ENCODE measurements at regions not wholly inside any gene's neighbourhood (a gene's known extent, or its start where the extent isn't known, plus 50 kb on each side); places are given as distances from the start of the nearest gene placed in this dataset.

- no peak for DNase-seq
Observed at GRCh38 chr1:201660931-201661822, 122.2 kb downstream of the NAV1 start.

- no peak for DNase-seq
Observed at GRCh38 chr1:201661823-201662359, 123.0 kb downstream of the NAV1 start.

DNA sequence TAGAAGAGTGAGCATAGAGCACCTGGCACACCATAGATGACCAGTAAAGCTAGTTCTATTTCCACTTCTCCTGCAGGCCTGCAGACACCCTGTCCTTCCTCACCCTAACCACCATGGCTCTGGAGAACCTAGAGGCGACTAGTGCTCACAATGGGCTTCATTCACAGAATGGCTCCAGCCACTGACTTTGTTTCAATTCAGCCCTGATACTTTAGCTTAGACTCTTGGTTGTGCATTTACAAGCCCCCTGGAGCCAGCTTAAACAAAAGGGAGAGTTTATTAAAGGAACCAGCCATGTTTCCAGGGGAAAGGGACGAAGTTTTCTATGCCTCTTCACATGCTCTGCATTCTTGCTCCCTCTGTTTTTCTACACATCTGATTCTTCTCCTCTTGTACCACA lies 123.7 kb downstream of the NAV1 start:
- no peak for DNase-seq

DNA sequence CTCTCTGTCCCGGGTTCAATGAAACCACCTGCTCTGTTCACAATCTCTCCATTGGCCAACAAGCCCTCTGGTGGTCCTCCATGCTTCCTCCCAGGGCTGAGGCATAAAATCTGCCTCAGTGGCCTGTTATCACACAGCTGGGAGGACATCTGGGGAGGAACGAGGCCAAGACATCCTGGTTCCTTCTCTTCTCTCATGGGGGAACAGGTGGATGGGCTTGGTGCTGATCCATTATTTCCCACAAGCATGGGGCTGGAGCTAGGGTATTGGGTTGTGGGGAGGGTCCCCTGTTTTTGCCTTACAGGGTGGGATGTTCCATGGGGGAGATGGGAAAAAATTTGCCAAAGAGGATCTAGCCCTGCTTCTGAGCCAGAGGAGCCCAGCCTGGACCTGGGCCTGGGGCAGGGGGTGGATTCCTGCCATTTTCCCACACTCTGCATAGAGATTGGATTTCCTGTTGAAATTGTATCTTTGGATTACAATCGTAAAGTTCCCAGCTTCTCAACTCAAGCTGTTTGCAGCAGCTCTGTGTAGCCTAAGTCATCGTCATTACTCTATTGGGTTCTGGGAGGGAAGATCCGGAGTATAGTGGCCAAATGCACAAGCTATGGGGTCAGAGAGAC lies 124.7 kb downstream of the NAV1 start:
- no peak for DNase-seq

DNA sequence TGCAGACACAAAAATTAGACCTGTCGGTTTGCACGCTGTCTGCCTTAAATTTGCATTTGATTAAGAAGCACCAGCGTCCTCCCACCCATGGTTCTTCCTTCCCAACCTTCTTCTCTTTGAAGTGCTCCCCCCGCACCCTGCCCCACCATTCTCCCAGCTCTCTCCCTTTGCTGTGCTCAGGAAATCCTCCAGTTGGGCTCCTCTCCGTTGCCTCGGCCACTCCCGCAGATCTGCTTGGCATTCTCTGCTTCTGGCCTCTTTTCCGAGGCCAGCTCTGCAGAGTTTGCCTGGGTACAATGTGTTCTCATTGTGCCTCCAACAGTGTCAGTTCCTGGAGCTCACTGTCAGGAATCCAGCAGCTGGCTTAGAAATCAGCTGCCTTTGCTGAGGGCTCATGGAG lies 126.1 kb downstream of the NAV1 start:
- DNase-seq: no peak

- no peak for DNase-seq
Observed at GRCh38 chr1:201666102-201666501, 127.2 kb downstream of the NAV1 start.

DNA sequence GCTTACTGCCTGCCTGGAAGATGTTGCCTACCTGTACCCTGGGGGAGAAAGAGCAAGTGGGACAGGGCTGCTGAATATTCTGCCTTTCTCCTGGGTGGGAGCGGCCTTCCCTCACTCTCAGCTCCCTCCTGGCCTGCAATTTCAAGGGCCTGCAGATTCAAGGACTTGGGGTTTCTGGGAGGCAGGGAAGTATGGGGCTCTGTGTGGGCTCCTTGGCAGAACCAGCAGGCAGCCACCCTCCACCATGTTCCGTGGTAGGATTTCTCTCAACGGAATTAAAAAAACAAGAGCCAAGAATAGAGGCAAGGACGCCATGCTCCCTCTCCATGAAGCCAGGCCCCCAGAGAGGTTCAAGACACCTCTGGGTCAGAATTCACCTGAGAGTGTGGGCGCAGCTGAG lies 127.7 kb downstream of the NAV1 start:
- DNase-seq: no peak

DNA sequence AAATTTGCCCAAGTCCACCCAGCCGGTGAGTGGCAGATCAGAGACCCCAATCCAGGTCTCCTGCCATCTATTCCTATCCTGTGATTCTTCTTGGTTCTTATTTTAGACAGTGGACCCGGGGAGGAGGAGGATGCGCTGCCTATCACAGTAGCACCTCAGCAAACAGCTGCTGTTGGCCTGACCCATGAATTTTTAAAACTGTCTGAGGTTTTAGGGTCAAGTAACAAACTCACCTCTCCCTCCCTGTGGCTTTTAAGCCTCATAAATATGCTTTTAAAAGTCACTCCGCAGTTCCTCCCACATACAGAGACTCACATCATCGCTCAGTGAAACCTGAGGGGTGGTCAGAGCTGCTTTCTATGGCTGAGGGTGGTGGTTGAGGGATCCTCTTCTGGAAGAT lies 128.6 kb downstream of the NAV1 start:
- no peak for DNase-seq

GRCh38 chr1:201670517-201670916 lies 131.6 kb downstream of the NAV1 start:
- no peak for DNase-seq

DNA sequence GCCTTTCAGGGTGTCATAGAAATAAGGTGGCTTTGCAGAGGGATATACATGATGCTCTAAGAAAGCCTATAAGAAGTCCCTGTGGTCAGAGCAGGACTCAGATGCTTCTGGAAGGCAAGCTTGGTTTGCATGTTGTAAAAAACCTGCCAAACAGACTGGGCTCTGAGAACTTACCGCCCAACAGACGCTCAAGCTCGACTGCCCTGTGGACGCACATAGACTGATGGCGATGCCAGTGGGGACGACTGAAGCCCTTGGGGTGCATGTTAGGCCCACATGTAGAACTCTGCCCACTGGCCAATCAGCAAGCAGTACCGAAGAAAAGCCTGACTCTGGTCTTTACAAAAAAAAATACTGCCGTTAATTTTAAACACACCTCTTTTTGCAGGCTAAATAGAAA lies 133.8 kb downstream of the NAV1 start:
- DNase-seq: no peak

DNA sequence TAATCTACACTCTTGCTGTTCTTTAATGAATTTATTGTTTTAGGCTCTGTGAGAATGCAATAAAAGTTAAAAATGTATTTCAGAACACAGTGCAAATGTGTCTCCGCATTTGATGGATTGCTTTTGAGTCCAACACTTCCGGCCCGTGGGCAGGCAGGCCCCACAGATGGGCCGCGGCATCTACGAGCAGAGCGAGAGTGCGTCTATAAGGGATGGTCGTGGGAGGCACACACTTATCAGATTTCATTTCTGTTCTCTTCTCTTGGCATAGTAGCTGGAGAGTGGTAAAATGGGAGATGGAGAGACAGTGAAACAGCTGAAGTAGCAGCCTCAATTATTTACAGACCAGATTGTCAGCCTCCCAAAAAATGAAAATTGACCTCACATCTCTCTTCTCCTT lies 134.2 kb downstream of the NAV1 start:
- no peak for DNase-seq

- DNase-seq: no peak
Observed at GRCh38 chr1:201673915-201674314, 135.0 kb downstream of the NAV1 start.

- no peak for DNase-seq
Observed at GRCh38 chr1:201675143-201675542, 136.2 kb downstream of the NAV1 start.

DNA sequence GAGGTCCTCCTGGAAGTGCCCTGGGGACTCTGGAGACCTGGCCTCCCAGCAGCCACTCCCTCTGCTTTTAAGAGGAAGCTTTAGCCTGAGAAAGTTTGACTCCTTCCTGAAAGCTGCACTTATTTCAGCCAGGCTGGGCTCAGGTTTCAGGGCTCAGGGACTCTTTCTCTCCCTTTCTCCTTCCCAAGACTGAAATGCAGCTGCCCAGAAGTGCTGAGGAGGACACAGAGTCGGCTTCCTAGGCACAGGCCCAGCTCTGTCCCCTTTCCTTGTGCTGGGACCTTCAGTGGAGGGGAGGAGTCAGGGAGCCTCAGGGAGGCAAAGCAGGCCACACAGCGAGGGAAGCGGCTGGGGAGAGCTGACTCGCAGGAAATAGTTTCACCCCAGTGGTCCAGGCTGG lies 137.3 kb downstream of the NAV1 start:
- DNase-seq: peak; percentile 25

DNA sequence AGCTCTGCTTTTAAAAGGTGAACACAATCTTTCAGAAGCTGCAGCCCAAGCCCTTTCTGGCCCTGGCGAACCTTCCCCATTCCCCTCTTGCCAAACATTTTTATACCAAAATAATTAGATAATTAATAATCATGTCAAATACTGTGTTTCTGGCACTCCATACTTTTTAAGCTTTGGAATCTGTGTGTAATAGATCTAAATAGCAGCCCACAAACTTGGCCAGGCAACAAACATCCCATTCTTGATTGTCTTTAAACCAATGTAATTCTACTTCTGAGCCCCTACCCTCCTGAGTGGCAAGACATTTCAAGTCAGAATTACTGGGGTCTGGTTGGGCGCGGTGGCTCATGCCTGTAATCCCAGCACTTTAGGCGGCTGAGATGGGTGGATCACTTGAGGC lies 137.7 kb downstream of the NAV1 start:
- no peak for DNase-seq

DNA sequence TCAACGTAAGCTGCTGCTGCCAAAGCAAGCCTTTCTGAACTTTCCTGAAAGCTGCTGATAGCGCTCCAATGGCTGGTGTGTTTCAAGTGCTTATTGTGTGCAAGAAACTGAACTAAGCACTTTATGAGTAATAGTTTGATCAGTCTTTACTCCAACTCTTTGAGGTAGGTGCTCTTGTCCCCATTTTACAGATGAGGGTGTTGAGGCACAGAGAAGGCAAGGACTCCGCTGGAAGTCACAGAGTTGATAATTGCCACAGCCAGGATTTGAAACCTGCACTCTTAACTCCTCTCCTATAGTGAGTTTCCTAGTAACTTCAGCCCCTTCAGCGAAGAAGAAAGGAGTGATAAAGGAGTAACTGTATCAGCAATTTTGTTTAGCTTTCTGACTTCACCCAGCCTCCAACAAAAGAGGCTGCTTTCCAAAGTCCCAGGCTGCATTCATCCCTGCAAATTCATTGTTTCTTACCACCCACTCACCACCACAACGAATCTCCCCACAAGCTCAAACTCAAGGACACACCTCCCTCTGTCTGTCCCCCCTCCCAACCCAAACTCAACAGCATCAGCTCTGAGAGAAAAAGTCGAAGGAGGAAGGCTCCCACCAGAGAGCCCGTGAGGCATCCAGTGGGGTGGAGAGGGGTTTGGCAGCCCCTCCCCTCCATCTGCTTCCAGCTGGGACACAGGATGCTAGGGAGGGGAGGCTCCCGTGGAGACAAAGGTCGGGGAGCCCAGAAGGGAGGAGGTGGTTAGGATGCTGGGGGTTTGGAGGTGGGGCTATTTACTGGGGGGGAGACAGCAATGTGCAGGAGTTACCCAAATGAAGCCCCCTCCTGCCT lies 139.6 kb downstream of the NAV1 start:
- no peak for DNase-seq

DNA sequence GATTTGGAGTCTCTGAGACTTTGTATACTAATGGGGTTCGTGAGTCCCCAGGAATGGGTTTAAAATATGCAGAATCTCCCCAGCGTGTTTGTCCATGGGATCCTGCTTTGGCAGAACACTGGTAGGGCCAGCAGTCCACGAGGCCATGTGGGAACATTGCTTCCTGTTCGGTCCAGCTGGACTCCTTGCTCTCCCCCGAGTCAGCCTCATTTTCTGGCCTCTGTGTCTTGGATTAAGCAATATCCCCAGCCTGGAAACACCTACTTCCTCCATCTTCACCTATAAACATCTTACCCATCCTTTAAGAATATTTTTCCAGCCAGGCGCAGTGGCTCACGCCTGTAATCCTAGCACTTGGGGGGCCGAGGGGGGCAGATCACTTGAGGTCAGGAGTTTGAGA lies 142.4 kb downstream of the NAV1 start:
- no peak for DNase-seq

GRCh38 chr1:201682964-201683363 lies 144.0 kb downstream of the NAV1 start:
- DNase-seq: no peak

- DNase-seq: no peak
Observed at GRCh38 chr1:201683397-201683796, 144.5 kb downstream of the NAV1 start.

- DNase-seq: no peak
Observed at GRCh38 chr1:201685485-201685884, 143.5 kb upstream of the IPO9 start.

- DNase-seq: no peak
Observed at GRCh38 chr1:201686714-201687455, 142.1 kb upstream of the IPO9 start.

- no peak for DNase-seq
Observed at GRCh38 chr1:201688514-201688913, 140.4 kb upstream of the IPO9 start.

DNA sequence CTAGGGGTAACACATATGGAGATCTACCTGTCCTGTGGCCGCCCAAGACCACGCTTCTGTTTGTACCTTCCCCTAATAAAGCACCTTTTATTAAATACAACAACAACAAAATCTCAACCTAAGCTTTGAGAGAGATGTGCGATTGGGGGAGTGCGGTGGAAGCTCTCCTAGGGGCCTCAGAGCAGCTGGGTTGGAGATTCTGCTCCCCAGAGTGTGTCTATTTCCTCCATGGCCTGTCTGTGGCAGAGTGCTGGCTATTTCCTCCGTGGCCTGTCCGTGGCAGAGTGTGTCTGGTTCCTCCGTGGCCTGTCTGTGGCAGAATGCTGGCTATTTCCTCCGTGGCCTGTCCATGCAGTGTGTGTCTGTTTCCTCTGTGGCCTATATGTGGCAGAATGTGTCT lies 139.3 kb upstream of the IPO9 start:
- DNase-seq: no peak
